ENCODE measurements at regions not wholly inside any gene's neighbourhood (a gene's known extent, or its start where the extent isn't known, plus 50 kb on each side); places are given as distances from the start of the nearest gene placed in this dataset.

DNA sequence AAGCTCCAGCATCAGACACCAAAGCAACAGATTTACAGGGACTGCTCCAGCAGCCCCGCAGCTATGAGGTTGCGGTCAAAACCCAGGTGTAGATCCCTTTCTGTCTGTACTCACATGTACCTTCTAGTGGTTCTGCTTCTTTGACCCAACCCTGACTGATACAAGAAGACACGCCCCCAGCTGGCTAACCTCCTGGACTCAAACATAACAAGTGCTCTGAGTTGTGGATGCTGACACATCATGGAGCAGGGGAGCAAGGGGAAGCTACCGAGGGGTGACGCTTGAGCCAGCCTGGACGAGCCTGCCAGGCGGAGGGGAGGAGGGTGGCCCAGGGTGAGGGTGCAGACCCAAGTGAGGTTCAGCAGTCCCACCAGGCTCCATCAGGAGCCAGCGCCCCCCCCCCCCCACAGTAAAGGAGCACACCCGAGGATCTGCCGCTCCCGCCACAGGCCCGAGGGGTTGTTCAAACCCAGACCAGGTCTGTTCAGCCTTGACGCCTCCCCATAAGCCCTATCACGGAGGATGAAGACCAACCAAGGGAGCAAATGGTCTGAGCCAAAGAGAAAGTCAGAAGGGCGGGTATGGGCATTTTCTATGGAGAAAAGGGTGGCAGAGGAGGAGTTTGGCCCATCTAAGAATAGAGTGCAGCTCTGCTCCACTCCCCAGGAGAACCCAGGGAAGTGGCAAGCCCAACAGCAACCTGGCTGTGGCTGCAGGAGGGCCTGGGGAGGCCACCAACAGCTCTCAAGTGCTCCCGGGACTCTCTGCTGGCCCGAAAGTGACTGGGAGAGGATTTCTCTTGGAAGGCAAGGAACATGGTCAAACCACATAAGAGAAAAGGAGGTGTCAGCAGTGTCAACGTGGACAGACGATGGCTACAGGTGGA lies 229.4 kb downstream of the BCL11B start:
- TF ChIP-seq, protein P1, sequence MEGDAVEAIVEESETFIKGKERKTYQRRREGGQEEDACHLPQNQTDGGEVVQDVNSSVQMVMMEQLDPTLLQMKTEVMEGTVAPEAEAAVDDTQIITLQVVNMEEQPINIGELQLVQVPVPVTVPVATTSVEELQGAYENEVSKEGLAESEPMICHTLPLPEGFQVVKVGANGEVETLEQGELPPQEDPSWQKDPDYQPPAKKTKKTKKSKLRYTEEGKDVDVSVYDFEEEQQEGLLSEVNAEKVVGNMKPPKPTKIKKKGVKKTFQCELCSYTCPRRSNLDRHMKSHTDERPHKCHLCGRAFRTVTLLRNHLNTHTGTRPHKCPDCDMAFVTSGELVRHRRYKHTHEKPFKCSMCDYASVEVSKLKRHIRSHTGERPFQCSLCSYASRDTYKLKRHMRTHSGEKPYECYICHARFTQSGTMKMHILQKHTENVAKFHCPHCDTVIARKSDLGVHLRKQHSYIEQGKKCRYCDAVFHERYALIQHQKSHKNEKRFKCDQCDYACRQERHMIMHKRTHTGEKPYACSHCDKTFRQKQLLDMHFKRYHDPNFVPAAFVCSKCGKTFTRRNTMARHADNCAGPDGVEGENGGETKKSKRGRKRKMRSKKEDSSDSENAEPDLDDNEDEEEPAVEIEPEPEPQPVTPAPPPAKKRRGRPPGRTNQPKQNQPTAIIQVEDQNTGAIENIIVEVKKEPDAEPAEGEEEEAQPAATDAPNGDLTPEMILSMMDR (conservative IDR thresholded peaks at IDR 0.05), result no peak
- no peaks in the 10 kb centered on the region for H3K4me1 Mint-ChIP-seq
- H3K9me3 ChIP-seq (ENCODE audit: control insufficient read depth, low read length), result no peaks in the 10 kb centered on the region
- no peaks in the 10 kb centered on the region for H3K36me3 Mint-ChIP-seq (ENCODE audit: low read depth)
- no peak overlapping the region for H3K9ac ChIP-seq (ENCODE audit: extremely low read depth, low read length, poor library complexity, severe bottlenecking)
- H3K9me3 Mint-ChIP-seq, result peaks cover 3% of the 10 kb centered on the region
- H3K27me3 Mint-ChIP-seq (ENCODE audit: insufficient read depth), result no peaks in the 10 kb centered on the region
- H3K27me3 ChIP-seq (ENCODE audit: control insufficient read depth, insufficient read depth, low read length, poor library complexity, severe bottlenecking), result no peaks in the 10 kb centered on the region
- H3K27ac Mint-ChIP-seq, result no peak overlapping the region
- H3K36me3 ChIP-seq (ENCODE audit: control insufficient read depth, insufficient read depth, low read length), result no peaks in the 10 kb centered on the region
- WGBS, 2 experiments (ENCODE audit: insufficient coverage in 1 of 2, insufficient read length in 1 of 2), result 91 to 97% methylated on average over 7 to 19 of the region's 19 CpGs
- H3K4me1 ChIP-seq (ENCODE audit: control insufficient read depth, insufficient read depth, low read length), result no peaks in the 10 kb centered on the region
- no peak overlapping the region for H3K27ac ChIP-seq (ENCODE audit: low read depth, low read length)
- DNase-seq, result peak; percentile 20
- H3K4me3 Mint-ChIP-seq, result no peak overlapping the region
- no peak overlapping the region for H3K4me3 ChIP-seq (ENCODE audit: low read length)

DNA sequence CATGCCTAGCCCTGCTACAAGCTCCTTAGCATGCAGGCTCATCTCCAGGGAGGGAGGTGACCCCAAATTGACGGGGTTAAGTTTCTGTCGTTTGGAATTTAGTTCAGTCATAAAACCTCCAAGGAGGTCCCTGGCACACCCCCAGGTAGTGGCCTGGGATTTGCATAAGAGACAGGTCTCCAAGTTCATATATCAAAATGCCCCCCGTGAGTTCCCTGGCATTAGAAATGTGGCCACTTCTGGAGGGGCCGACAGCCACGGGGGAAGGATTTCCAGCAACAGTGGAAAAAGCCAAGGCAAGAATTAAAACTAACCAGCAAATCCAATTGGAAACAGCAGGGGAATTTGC lies 228.8 kb downstream of the BCL11B start:
- TF ChIP-seq, protein P1 (conservative IDR thresholded peaks at IDR 0.05), result no peak
- no peak overlapping the region for H3K4me3 Mint-ChIP-seq

DNA sequence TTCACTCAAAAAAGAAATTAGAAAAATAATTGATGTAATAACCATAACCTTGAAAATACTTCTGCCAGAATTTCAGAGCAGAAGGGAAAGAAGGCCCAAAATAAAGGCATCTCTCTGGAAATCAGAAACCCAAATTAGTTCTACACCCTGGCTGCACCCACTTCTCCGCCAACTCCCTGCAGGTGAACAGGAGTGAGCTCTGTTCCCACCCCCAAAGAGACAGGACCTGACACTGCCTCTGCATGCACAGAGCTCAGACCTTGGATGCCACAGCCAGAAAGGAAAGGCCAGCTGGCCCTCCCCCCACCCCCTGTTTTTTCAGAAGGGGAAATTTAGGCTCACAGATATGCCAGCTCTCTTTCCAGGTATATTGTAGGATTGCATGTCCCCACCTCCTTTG lies 228.2 kb downstream of the BCL11B start:
- Histone ChIP-seq H3K4me1 (ENCODE audit: control insufficient read depth, insufficient read depth, low read length) (no peaks in the 10 kb centered on the region), H3K27me3 (ENCODE audit: control insufficient read depth, insufficient read depth, low read length, poor library complexity, severe bottlenecking) (no peaks in the 10 kb centered on the region), H3K36me3 (ENCODE audit: control insufficient read depth, insufficient read depth, low read length) (no peaks in the 10 kb centered on the region), H3K4me3 (ENCODE audit: low read length) (no peak overlapping the region), H3K9ac (ENCODE audit: extremely low read depth, low read length, poor library complexity, severe bottlenecking) (no peak overlapping the region), H3K27ac (ENCODE audit: low read depth, low read length) (no peak overlapping the region), H3K9me3 (ENCODE audit: control insufficient read depth, low read length) (no peaks in the 10 kb centered on the region)
- H3K36me3 Mint-ChIP-seq (ENCODE audit: low read depth), result no peaks in the 10 kb centered on the region
- TF ChIP-seq, protein P1 (conservative IDR thresholded peaks at IDR 0.05), result no peak
- no peak overlapping the region for H3K27ac Mint-ChIP-seq
- H3K9me3 Mint-ChIP-seq, result peaks cover 3% of the 10 kb centered on the region
- peak; percentile 10 for DNase-seq
- 83% methylated on average over 1 of the region's 1 CpG; no CpG with 5 or more reads in 1 of the 2 experiments for WGBS, 2 experiments (ENCODE audit: insufficient coverage in 1 of 2, insufficient read length in 1 of 2)
- peaks cover under 1% of the 10 kb centered on the region for H3K27me3 Mint-ChIP-seq (ENCODE audit: insufficient read depth)
- H3K4me3 Mint-ChIP-seq, result no peak overlapping the region
- no peaks in the 10 kb centered on the region for H3K4me1 Mint-ChIP-seq

More for the DNA sequence above, 228.8 kb downstream of the BCL11B start:
- Histone ChIP-seq H3K4me3 (ENCODE audit: low read length) (no peak overlapping the region), H3K27ac (ENCODE audit: low read depth, low read length) (no peak overlapping the region), H3K9ac (ENCODE audit: extremely low read depth, low read length, poor library complexity, severe bottlenecking) (no peak overlapping the region), H3K36me3 (ENCODE audit: control insufficient read depth, insufficient read depth, low read length) (no peaks in the 10 kb centered on the region), H3K27me3 (ENCODE audit: control insufficient read depth, insufficient read depth, low read length, poor library complexity, severe bottlenecking) (no peaks in the 10 kb centered on the region), H3K4me1 (ENCODE audit: control insufficient read depth, insufficient read depth, low read length) (no peaks in the 10 kb centered on the region), H3K9me3 (ENCODE audit: control insufficient read depth, low read length) (no peaks in the 10 kb centered on the region)
- Mint-ChIP-seq H3K4me1 (no peaks in the 10 kb centered on the region), H3K27me3 (ENCODE audit: insufficient read depth) (no peaks in the 10 kb centered on the region), H3K27ac (no peak overlapping the region), H3K9me3 (peaks cover 3% of the 10 kb centered on the region), H3K36me3 (ENCODE audit: low read depth) (no peaks in the 10 kb centered on the region)
- WGBS, 2 experiments (ENCODE audit: insufficient coverage in 1 of 2, insufficient read length in 1 of 2), result 85 to 89% methylated on average over 5 of the region's 5 CpGs
- DNase-seq, result no peak

All from endodermal cell (in vitro differentiated cells).